ENCODE measurements at regions not wholly inside any gene's neighbourhood (a gene's known extent, or its start where the extent isn't known, plus 50 kb on each side); places are given as distances from the start of the nearest gene placed in this dataset.
A peak's percentile ranks its signal among the peaks of the same experiment; 100 is the strongest.

DNA sequence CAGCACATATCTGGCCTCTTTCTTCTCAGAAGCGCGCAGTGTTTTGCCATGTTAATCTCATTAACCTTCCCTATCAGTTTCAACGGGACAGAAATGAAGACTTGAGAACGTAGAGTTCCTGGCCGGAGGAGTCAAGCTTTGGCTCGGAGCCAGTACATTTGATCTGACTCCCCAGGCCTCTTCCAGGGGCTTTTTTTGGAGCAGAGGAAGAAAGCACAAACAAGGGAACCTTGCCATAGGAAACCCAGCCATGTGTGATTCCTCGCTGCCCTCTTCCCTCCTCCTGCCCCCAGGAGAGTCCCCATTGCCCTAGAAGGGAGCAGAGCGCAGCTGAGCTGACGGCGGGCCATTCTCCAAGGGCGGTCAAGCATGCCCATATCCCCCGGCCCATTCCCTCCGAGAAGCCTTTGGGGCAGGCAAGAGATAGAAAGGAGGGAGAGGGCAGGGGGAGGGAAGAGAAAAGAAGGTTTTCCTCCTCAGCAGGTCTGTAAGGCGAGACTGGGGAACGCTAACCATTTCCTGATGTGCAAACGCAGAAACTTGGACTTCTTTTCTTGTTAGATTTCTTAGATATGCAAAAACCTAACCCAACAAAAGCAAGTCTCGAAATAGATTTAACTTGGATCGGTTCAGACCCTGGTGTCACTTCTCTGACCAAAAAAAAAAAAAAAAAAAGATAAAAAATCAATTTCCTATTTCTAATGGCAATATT lies 63.7 kb upstream of the POU3F3 start:
- H4K8ac ChIP-seq (replicated peaks; ENCODE audit: insufficient read length, low read depth, low read length) = no peak overlapping the region
- H2BK12ac ChIP-seq (ENCODE audit: insufficient read length, low read depth, low read length) = no peak overlapping the region
- no peak overlapping the region for H3K56ac ChIP-seq (ENCODE audit: insufficient read length, low read depth, low read length)
- H3K27ac ChIP-seq (ENCODE audit: insufficient read length, low read depth, low read length) = no peak overlapping the region
- no CpG with 5 or more reads among the region's 18 CpGs for WGBS (ENCODE audit: extremely low coverage, insufficient read length, low lambda C conversion rate)
- H3K79me2 ChIP-seq (ENCODE audit: insufficient read depth, low read length) = no peaks in the 10 kb centered on the region
- H3T11ph ChIP-seq (ENCODE audit: low read length) = no peak overlapping the region
- no peak overlapping the region for H2BK15ac ChIP-seq (ENCODE audit: low read depth, low read length)
- H2BK5ac ChIP-seq (ENCODE audit: insufficient read length, low read length) = no peak overlapping the region
- Mint-ChIP-seq H3K9me3 (no peaks in the 10 kb centered on the region), H3K27ac (no peak overlapping the region; a peak in 1 of 7 replicates), H3K4me1 (peaks cover 10 to 15% of the 10 kb centered on the region in 2 experiments), H3K27me3 (ENCODE audit: low read depth) (peaks cover 15% of the 10 kb centered on the region), H3K36me3 (ENCODE audit: insufficient read depth in 1 of 3, low read depth in 3 of 3) (no peaks in the 10 kb centered on the region), H3K4me3 (no peak overlapping the region)
- H3K14ac ChIP-seq (ENCODE audit: insufficient read depth, low read length) = no peak overlapping the region
- DNase-seq = peak; percentile 53
- no peak overlapping the region for H3K4ac ChIP-seq (ENCODE audit: low read depth, low read length)
- no peak overlapping the region for H3K18ac ChIP-seq (ENCODE audit: insufficient read length, low read depth, low read length)
- no peak overlapping the region for H2AK5ac ChIP-seq (ENCODE audit: insufficient read length, low read length)
- no peak overlapping the region for H4K5ac ChIP-seq (ENCODE audit: insufficient read length, low read depth, low read length)
- H2BK20ac ChIP-seq (ENCODE audit: low read depth, low read length, poor library complexity, severe bottlenecking) = no peak overlapping the region
- H2AFZ ChIP-seq (ENCODE audit: low read length) = peak overlapping the region; percentile 84
- TF ChIP-seq, protein P1, sequence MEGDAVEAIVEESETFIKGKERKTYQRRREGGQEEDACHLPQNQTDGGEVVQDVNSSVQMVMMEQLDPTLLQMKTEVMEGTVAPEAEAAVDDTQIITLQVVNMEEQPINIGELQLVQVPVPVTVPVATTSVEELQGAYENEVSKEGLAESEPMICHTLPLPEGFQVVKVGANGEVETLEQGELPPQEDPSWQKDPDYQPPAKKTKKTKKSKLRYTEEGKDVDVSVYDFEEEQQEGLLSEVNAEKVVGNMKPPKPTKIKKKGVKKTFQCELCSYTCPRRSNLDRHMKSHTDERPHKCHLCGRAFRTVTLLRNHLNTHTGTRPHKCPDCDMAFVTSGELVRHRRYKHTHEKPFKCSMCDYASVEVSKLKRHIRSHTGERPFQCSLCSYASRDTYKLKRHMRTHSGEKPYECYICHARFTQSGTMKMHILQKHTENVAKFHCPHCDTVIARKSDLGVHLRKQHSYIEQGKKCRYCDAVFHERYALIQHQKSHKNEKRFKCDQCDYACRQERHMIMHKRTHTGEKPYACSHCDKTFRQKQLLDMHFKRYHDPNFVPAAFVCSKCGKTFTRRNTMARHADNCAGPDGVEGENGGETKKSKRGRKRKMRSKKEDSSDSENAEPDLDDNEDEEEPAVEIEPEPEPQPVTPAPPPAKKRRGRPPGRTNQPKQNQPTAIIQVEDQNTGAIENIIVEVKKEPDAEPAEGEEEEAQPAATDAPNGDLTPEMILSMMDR (conservative IDR thresholded peaks at IDR 0.05) = no peak
- H3K9ac ChIP-seq (ENCODE audit: extremely low read depth, insufficient read length, low read length) = no peak overlapping the region
- no peak overlapping the region for H3K23ac ChIP-seq (ENCODE audit: insufficient read length, low read depth, low read length)
- no peaks in the 10 kb centered on the region for H4K20me1 ChIP-seq (ENCODE audit: control insufficient read depth, insufficient read depth, insufficient read length)
- no peaks in the 10 kb centered on the region for H3K9me3 ChIP-seq (ENCODE audit: control insufficient read depth, low read depth, low read length)
- H3K27me3 ChIP-seq (ENCODE audit: insufficient read depth, low read length) = no peaks in the 10 kb centered on the region
- H3K23me2 ChIP-seq (ENCODE audit: insufficient read length, low read depth, low read length, poor library complexity, severe bottlenecking) = no peaks in the 10 kb centered on the region
- no peaks in the 10 kb centered on the region for H3K79me1 ChIP-seq (ENCODE audit: insufficient read depth, low read depth, low read length, poor library complexity, severe bottlenecking)
- 0 out of 2 replicates have a peak, but pooled peaks cover 2% of the 10 kb centered on the region for H3K4me1 ChIP-seq (ENCODE audit: insufficient read depth, low read length)
- H2BK120ac ChIP-seq (ENCODE audit: low read depth, low read length, poor library complexity, severe bottlenecking) = no peak overlapping the region
- no peak overlapping the region for H4K91ac ChIP-seq (ENCODE audit: insufficient read length, low read depth, low read length)
- H3K4me2 ChIP-seq (ENCODE audit: insufficient read depth, insufficient read length, low read length) = no peak overlapping the region

All from H9 (cell line).